Thyroid gland (tissue), 4 donors: ENCODE measurements at regions not wholly inside any gene's neighbourhood (a gene's known extent, or its start where the extent isn't known, plus 50 kb on each side); places are given as distances from the start of the nearest gene placed in this dataset.

Experiments used
- CTCF ChIP-seq, 6 experiments: fragments of 200-600 bp in 3 of 6; fragments of 450-650 bp in 3 of 6; sonication (generic) in 3 of 6; IDR thresholded peaks; one replicate each; pipeline ENCODE4 v1.5.1; 2016 to 2019; ENCODE audit warnings: antibody characterized with exemption in 6 of 6, mild to moderate bottlenecking in 2 of 6, inconsistent platforms in 1 of 6, moderate library complexity in 1 of 6
- POLR2A ChIP-seq, 2 donors: fragments of 450-650 bp; IDR thresholded peaks; one replicate each; pipeline ENCODE4 v1.6.1; 2017; ENCODE audit warnings: antibody characterized with exemption in 2 of 2, mild to moderate bottlenecking in 2 of 2, moderate library complexity in 1 of 2

- TF ChIP-seq POLR2A (IDR thresholded peaks at IDR 0.05) (no peak), CTCF (IDR thresholded peaks at IDR 0.05) (no peak)
Measured at GRCh38 chr4:30811296-30811695, 91.1 kb downstream of the PCDH7 start.
